OCI-LY7 (cell line): ENCODE measurements at regions not wholly inside any gene's neighbourhood (a gene's known extent, or its start where the extent isn't known, plus 50 kb on each side); places are given as distances from the start of the nearest gene placed in this dataset.

ENCODE experiments used
- EZH2phosphoT487 ChIP-seq: fragments of 200-600 bp; sonication (generic); IDR thresholded peaks from 2 replicates; pipeline ENCODE4 v1.6.1; 2018; ENCODE audit warnings: low read depth, borderline replicate concordance, mild to moderate bottlenecking, mixed run types, antibody characterized with exemption, low read length, moderate library complexity, mixed read lengths
- TF ChIP-seq, protein P1 (sequence below): fragments of 200-600 bp; sonication (generic); conservative IDR thresholded peaks from 2 replicates; pipeline ENCODE4 v1.5.1; 2014; ENCODE audit warnings: mild to moderate bottlenecking, antibody characterized with exemption, low read length, moderate library complexity, mixed read lengths

GRCh38 chr9:78539904-78540303, 243.0 kb downstream of the PSAT1 start:
- TF ChIP-seq, protein P1, sequence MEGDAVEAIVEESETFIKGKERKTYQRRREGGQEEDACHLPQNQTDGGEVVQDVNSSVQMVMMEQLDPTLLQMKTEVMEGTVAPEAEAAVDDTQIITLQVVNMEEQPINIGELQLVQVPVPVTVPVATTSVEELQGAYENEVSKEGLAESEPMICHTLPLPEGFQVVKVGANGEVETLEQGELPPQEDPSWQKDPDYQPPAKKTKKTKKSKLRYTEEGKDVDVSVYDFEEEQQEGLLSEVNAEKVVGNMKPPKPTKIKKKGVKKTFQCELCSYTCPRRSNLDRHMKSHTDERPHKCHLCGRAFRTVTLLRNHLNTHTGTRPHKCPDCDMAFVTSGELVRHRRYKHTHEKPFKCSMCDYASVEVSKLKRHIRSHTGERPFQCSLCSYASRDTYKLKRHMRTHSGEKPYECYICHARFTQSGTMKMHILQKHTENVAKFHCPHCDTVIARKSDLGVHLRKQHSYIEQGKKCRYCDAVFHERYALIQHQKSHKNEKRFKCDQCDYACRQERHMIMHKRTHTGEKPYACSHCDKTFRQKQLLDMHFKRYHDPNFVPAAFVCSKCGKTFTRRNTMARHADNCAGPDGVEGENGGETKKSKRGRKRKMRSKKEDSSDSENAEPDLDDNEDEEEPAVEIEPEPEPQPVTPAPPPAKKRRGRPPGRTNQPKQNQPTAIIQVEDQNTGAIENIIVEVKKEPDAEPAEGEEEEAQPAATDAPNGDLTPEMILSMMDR: no peak
- TF ChIP-seq EZH2phosphoT487: no peak
